GM19035 (cell line): ENCODE measurements at regions not wholly inside any gene's neighbourhood (a gene's known extent, or its start where the extent isn't known, plus 50 kb on each side); places are given as distances from the start of the nearest gene placed in this dataset.
A peak's percentile ranks its signal among the peaks of the same experiment; 100 is the strongest.

Source experiments
- ATAC-seq: cut with Tn5 transposase; IDR thresholded peaks from one replicate; pipeline ENCODE4 v1.9.1; 2021; ENCODE audit not compliant: unreplicated experiment

DNA sequence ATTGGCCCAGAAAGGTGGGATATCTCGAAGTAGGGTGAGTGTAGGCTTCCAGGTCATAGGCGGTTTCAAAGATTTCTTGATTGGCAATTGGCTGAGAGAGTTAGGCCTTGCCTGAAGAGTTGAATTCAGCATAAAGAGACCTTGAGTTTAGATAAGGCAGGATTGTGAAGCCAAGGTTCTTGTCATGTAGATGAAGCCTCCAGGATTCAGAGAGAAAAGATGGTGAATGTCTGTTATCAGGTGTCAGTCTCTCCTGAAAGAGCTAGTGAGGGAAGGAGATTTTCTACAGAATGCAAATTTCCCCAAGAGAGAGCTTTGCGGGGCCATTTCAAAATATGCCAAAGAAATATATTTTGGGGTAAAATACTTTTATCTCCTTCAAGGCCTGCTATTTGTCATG is 217.0 kb upstream of the TLE3 start:
- ATAC-seq: no peak

DNA sequence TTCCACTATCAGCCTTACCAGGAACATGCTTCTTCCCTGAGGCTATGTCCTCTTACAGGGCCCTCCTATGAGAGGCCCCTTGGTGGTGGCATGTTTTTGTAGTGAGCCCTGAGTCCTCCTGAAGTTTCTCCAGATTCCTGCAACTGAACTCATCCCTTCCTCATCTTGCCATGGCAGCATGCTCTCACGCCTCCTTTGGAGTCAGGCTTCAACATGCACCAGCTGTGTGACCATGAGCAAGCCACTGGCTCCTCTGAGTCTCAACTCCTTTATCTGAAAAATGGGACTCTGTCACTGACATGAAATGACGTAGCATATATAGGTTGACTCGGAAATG is 216.3 kb upstream of the TLE3 start:
- ATAC-seq: no peak

GRCh38 chr15:70313099-70314017 is 215.6 kb upstream of the TLE3 start:
- no peak for ATAC-seq

- ATAC-seq: no peak
These were observed 214.1 kb upstream of the TLE3 start for GRCh38 chr15:70311821-70312220.

DNA sequence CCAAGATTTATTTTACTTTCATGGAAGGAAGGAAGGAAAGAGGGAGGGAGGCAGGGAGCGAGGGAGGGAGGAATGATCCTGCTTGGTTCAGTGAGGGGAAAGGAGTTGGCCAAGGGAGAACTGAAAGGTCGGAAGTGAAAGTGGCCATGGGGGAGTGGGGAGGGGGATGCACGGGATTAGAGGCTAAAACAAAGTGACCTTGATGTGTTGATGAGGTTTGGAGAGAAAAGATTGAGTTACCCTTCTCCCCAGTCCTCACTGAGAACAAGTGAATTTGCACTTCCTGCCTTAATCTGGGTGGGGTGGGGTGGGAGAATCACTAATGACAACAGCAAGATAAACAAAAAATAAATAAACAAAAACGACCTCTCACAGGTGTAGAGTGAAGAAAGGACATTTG is 212.0 kb upstream of the TLE3 start:
- no peak for ATAC-seq

- no peak for ATAC-seq
These were observed 211.2 kb upstream of the TLE3 start for GRCh38 chr15:70308735-70309434.

GRCh38 chr15:70308011-70308734 is 210.5 kb upstream of the TLE3 start:
- peak; percentile 73 for ATAC-seq

DNA sequence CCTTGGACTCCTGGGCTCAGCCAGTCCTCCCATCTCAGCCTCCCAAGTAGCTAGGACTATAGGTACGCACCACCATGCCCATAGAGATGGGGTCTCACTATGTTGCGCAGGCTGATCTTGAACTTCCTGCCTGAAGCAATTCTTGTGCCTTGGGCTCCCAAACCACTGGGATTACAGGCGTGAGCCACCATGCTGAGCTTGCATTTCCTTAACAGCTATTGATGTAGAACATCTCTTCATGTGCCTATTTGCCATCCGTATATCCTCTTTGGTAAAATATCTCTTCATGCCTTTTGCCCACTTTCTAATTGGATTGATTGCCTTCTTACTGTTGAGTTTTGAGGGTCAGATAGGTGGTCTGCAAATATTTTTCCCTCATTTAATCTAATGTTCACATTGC is 208.9 kb upstream of the TLE3 start:
- no peak for ATAC-seq

DNA sequence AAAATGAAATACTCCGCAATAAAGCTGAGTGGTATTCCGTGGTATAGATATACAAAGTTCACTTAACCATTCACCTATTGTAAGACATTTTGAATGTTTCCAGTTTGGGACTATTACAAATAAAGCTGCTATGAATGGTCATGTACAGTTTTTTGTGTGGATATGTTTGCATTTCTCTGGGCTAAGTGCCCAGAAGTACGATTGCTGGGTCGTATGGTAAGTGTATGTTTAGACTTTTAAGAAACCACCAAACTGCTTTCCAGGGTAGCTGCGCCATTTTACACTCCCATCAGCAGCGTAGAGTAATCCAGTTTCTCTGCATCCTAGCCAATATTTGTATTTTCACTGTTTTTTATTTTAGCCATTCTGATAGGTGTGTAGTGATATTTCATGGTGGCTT is 208.4 kb upstream of the TLE3 start:
- no peak for ATAC-seq

DNA sequence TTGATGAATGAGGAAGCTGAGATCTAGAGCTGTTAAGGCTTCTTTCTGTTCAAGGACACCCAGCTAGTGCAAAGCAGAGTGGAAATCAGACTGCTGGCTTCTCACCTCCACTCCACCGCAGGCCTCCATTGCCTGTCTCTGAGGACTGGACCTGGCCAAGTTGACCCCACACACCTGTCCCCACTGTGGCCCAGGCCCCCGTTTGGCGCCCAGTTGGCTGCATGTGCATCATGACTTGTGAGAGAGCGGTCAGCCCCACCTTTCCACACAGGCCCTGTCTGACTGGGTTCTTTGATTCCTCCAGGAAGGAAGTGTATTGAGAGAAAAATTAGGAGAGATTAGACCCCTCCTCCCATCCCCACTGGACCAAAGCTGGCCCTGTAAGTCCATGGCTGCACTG is 206.3 kb upstream of the TLE3 start:
- ATAC-seq: no peak

- no peak for ATAC-seq
These were observed 204.6 kb upstream of the TLE3 start for GRCh38 chr15:70302360-70302759.

DNA sequence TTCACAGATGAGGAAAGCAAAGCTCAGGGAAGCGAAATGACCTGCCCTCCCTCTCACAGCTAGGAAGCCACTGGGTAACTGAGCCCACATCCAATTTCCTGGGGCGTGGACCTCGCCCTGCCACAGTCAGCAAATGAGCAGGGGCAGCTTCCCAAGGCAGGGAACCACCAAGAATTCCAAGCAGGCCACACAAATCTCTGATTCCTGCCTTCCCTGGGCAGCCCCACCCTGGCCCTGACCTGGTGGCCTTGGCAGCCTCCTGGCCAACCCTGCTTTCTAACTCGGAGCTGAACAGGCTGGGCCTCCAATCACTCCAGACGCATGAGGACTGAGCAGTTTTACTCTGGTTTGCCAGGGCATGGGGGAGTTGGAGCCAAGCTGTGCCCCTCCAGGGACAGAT is 203.7 kb upstream of the TLE3 start:
- no peak for ATAC-seq

- peak; percentile 97 for ATAC-seq
These were observed 202.5 kb upstream of the TLE3 start for GRCh38 chr15:70299931-70300869.

- ATAC-seq: no peak
These were observed 199.8 kb upstream of the TLE3 start for GRCh38 chr15:70297465-70298058.

GRCh38 chr15:70294731-70295305 is 197.1 kb upstream of the TLE3 start:
- no peak for ATAC-seq

DNA sequence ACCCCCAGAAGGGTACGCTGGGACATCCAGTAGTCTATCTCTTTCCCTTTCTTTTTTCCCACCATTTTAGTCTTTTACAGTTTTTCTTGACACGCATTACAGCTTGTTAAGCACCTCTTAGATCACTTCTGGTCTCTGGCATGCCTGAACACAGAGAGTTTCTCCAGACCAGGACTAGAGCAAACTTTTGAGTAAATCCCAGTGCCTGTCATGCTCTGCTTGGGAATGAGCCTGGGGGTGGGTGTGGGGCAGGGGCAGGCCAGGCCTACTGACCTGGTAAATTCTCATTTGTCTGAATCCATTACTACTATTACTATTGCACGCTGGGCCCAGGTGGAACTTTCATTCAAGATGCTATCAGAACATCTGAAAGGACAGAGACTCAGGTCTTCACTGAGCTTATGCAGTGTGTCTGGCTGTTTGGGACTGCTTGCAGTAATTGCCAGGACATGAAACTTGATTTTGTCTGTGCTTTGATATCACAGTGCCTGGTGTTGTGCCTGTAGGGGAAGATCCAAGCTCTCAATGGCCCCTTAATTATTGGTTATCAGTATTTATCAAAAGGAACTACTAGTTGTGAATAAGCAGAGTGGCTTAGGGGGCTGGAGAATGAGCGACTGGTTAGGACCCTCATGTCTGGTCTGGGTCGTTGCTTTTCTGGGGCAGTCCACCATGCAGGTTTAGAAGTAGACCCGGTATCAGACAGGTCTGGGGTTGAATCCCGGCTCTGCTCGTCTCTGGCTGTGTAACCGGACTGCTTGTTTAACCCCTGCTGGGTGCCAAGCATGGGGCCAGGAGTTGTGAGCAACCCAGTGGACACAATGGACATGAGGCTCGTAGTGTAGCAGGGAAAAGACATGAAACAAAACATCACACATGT is 196.1 kb upstream of the TLE3 start:
- ATAC-seq: no peak

GRCh38 chr15:70293138-70293537 is 195.4 kb upstream of the TLE3 start:
- ATAC-seq: no peak

GRCh38 chr15:70292076-70292760 is 194.5 kb upstream of the TLE3 start:
- no peak for ATAC-seq
